Vagina (tissue), 2 donors: ENCODE measurements at regions not wholly inside any gene's neighbourhood (a gene's known extent, or its start where the extent isn't known, plus 50 kb on each side); places are given as distances from the start of the nearest gene placed in this dataset.

Experiments
- DNase-seq, 2 donors: peaks; one replicate each; pipeline ENCODE4 v3.0.0-alpha.2; 2017; ENCODE audit errors: extremely low spot score in 2 of 2
- H3K27ac ChIP-seq: fragments of 200-600 bp; sonication (generic); one replicate; pipeline ENCODE4 v1.5.1; 2019
- H3K27me3 ChIP-seq: fragments of 200-600 bp; sonication (generic); one replicate; pipeline ENCODE4 v1.5.1; 2019
- H3K36me3 ChIP-seq, 2 donors: fragments of 200-600 bp; sonication (generic); one replicate each; pipeline ENCODE4 v1.5.1; 2017 to 2019
- H3K4me1 ChIP-seq: fragments of 200-600 bp; sonication (generic); one replicate; pipeline ENCODE4 v1.5.1; 2019
- H3K4me3 ChIP-seq, 2 donors: fragments of 200-600 bp; sonication (generic); 1 replicate in 1 of 2; 2 replicates in 1 of 2; pipeline ENCODE4 v1.5.1; 2016 to 2019
- H3K9me3 ChIP-seq: fragments of 200-600 bp; sonication (generic); one replicate; pipeline ENCODE4 v1.5.1; 2019
- CTCF ChIP-seq, 3 experiments: fragments of 450-650 bp in 2 of 3; fragments of 200-600 bp in 1 of 3; sonication (generic) in 1 of 3; IDR thresholded peaks; one replicate each; pipeline ENCODE4 v1.5.1; 2017 to 2019; ENCODE audit warnings: antibody characterized with exemption in 3 of 3, mild to moderate bottlenecking in 2 of 3, moderate library complexity in 2 of 3
- POLR2A ChIP-seq, 2 donors: fragments of 450-650 bp; IDR thresholded peaks; one replicate each; pipeline ENCODE4 v1.6.1; 2017; ENCODE audit warnings: antibody characterized with exemption in 2 of 2, mild to moderate bottlenecking in 2 of 2, moderate library complexity in 2 of 2
- POLR2AphosphoS5 ChIP-seq, 2 donors: sonication (generic); formaldehyde crosslinking; IDR thresholded peaks; one replicate each; pipeline ENCODE4 v1.9.0; 2017; ENCODE audit warnings: antibody characterized with exemption in 2 of 2, mild to moderate bottlenecking in 2 of 2, low read depth in 1 of 2; ENCODE audit not compliant: insufficient read depth in 1 of 2
- intact Hi-C: fragments of 100-400 bp; cut with DNase I; formaldehyde crosslinking; loops from one replicate; pipeline ENCODE4 v1.15.1; 2023

DNA sequence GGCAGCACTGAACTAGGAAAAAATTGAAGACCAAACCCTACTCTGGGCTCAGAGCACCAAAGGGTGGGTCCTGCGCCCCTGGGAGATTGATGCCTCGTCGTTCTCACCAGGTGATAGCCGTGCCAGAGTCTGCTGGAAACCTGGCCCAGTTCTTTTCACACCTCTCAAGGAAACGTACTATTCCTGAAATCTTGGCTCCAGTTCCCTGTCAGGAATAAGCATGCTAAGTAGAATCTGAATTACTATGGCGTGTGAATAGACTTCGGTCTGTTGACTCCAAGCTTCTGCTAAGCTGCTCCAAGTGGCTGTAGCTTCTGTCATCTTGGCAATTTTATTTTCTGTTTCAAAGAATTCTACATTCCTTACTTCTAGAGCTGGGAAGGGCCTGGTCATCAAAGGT is 75.4 kb downstream of the MARCHF4 start:
- intact Hi-C loops: no loop called here
- no peaks in the 10 kb centered on the region for H3K9me3 ChIP-seq
- no peaks in the 10 kb centered on the region for H3K27me3 ChIP-seq
- no peak overlapping the region for H3K27ac ChIP-seq
- no peaks in the 10 kb centered on the region for H3K4me1 ChIP-seq
- DNase-seq: peak in 1 of 2 donors; percentile 40
- H3K4me3 ChIP-seq: no peak overlapping the region
- TF ChIP-seq POLR2AphosphoS5 (IDR thresholded peaks at IDR 0.05; ENCODE audit: insufficient read depth in 1 of 2, low read depth in 1 of 2) (no peak), CTCF (IDR thresholded peaks at IDR 0.05) (no peak), POLR2A (IDR thresholded peaks at IDR 0.05) (no peak)
- H3K36me3 ChIP-seq: no peaks in the 10 kb centered on the region

DNA sequence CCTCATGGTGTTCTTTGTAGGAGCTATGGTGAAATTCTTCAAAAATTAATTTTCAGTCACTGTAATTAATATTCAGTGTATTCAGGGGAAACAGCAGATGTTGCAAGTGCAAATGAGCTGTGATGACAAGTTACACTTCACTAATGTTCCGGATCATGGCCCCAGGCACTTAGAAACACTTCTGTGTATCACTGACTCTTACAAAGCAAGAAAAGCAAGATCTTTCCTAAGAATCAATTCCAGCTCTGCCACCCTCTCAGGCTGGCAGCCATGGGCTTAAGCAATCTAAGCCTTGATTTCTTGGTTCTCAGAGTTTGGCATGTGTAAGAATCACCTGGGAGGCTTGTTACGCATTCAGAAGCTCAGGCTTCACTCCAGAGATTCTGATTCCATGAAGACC is 78.0 kb downstream of the MARCHF4 start:
- Histone ChIP-seq H3K27ac (no peak overlapping the region), H3K9me3 (no peaks in the 10 kb centered on the region), H3K4me1 (no peaks in the 10 kb centered on the region), H3K36me3 (no peaks in the 10 kb centered on the region), H3K27me3 (no peaks in the 10 kb centered on the region), H3K4me3 (no peak overlapping the region)
- DNase-seq: no peak
- TF ChIP-seq CTCF (IDR thresholded peaks at IDR 0.05) (no peak), POLR2AphosphoS5 (IDR thresholded peaks at IDR 0.05; ENCODE audit: insufficient read depth in 1 of 2, low read depth in 1 of 2) (no peak), POLR2A (IDR thresholded peaks at IDR 0.05) (no peak)
- intact Hi-C loops: no loop called here

GRCh38 chr2:216293883-216294282 is 78.4 kb downstream of the MARCHF4 start:
- TF ChIP-seq POLR2AphosphoS5 (IDR thresholded peaks at IDR 0.05; ENCODE audit: insufficient read depth in 1 of 2, low read depth in 1 of 2): no peak
- TF ChIP-seq CTCF (IDR thresholded peaks at IDR 0.05): no peak
- no peak for TF ChIP-seq POLR2A (IDR thresholded peaks at IDR 0.05)
- H3K27ac ChIP-seq: no peak overlapping the region
- H3K9me3 ChIP-seq: no peaks in the 10 kb centered on the region
- no peaks in the 10 kb centered on the region for H3K36me3 ChIP-seq
- no peak for DNase-seq
- H3K27me3 ChIP-seq: no peaks in the 10 kb centered on the region
- no peaks in the 10 kb centered on the region for H3K4me1 ChIP-seq
- no peak overlapping the region for H3K4me3 ChIP-seq
- intact Hi-C loops: no loop called here

DNA sequence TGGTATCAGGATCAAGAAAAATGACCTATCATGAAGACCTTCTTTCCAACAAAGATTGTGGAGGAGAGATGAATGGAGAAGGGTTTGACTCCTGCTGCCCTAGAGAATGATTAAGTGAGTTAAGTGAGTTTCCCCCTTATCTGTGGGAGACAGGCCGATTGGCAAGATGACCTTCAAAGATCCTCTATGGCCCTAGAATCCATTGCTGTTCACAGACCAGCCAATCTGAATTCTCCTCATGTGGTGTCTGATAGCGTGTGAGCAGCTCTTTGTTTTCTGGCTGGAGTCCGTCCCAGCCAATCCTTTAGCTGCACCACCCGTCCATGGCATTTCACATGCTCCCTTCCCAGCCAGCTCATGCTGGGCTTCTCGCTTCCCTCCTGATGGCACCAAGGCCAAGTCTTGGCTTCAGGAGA is 79.4 kb downstream of the MARCHF4 start:
- H3K27ac ChIP-seq: no peak overlapping the region
- peak in 1 of 2 donors; percentile 2 for DNase-seq
- no peaks in the 10 kb centered on the region for H3K36me3 ChIP-seq
- no peak overlapping the region for H3K4me3 ChIP-seq
- no peaks in the 10 kb centered on the region for H3K4me1 ChIP-seq
- TF ChIP-seq CTCF (IDR thresholded peaks at IDR 0.05): no peak
- TF ChIP-seq POLR2A (IDR thresholded peaks at IDR 0.05): no peak
- intact Hi-C loops: no loop called here
- H3K9me3 ChIP-seq: no peaks in the 10 kb centered on the region
- H3K27me3 ChIP-seq: no peaks in the 10 kb centered on the region

GRCh38 chr2:216292475-216292874 is 79.8 kb downstream of the MARCHF4 start:
- H3K27me3 ChIP-seq: no peaks in the 10 kb centered on the region
- peak in 1 of 2 donors; percentile 34 for DNase-seq
- no peaks in the 10 kb centered on the region for H3K9me3 ChIP-seq
- H3K4me1 ChIP-seq: no peaks in the 10 kb centered on the region
- H3K4me3 ChIP-seq: no peak overlapping the region
- intact Hi-C loops: no loop called here
- H3K36me3 ChIP-seq: no peaks in the 10 kb centered on the region
- no peak for TF ChIP-seq POLR2A (IDR thresholded peaks at IDR 0.05)
- TF ChIP-seq POLR2AphosphoS5 (IDR thresholded peaks at IDR 0.05; ENCODE audit: insufficient read depth in 1 of 2, low read depth in 1 of 2): no peak
- TF ChIP-seq CTCF (IDR thresholded peaks at IDR 0.05): no peak
- no peak overlapping the region for H3K27ac ChIP-seq
